Ascending aorta (tissue), 2 donors: ENCODE measurements at regions not wholly inside any gene's neighbourhood (a gene's known extent, or its start where the extent isn't known, plus 50 kb on each side); places are given as distances from the start of the nearest gene placed in this dataset.

Experiments
- DNase-seq, 2 donors: peaks; one replicate each; pipeline ENCODE4 v3.0.0-alpha.2; 2019; ENCODE audit warnings: low spot score in 2 of 2
- H3K27ac ChIP-seq, 2 donors: fragments of 200-600 bp; sonication (generic); one replicate each; pipeline ENCODE4 v1.5.1; 2016 to 2017; ENCODE audit warnings: mild to moderate bottlenecking in 1 of 2
- H3K27me3 ChIP-seq: fragments of 200-600 bp; sonication (generic); one replicate; pipeline ENCODE4 v1.5.1; 2017
- H3K36me3 ChIP-seq, 2 donors: fragments of 200-600 bp; sonication (generic); one replicate each; pipeline ENCODE4 v1.5.1; 2016
- H3K4me1 ChIP-seq, 2 donors: fragments of 200-600 bp; sonication (generic); one replicate each; pipeline ENCODE4 v1.5.1; 2016 to 2017; ENCODE audit warnings: mild to moderate bottlenecking in 1 of 2
- H3K4me3 ChIP-seq, 2 donors: fragments of 200-600 bp; sonication (generic); one replicate each; pipeline ENCODE4 v1.5.1; 2016 to 2017; ENCODE audit warnings: mild to moderate bottlenecking in 1 of 2
- H3K9me3 ChIP-seq, 2 donors: fragments of 200-600 bp; sonication (generic); one replicate each; pipeline ENCODE4 v1.5.1; 2016
- intact Hi-C: fragments of 100-400 bp; cut with DNase I; formaldehyde crosslinking; loops from one replicate; pipeline ENCODE4 v1.15.1; 2023
- TF ChIP-seq, protein P1 (sequence below), 3 experiments: fragments of 200-600 bp in 2 of 3; fragments of 450-650 bp in 1 of 3; sonication (generic) in 2 of 3; IDR thresholded peaks; one replicate each; pipeline ENCODE4 v1.5.1; 2016 to 2019; ENCODE audit warnings: antibody characterized with exemption in 3 of 3, mild to moderate bottlenecking in 1 of 3, moderate library complexity in 1 of 3

DNA sequence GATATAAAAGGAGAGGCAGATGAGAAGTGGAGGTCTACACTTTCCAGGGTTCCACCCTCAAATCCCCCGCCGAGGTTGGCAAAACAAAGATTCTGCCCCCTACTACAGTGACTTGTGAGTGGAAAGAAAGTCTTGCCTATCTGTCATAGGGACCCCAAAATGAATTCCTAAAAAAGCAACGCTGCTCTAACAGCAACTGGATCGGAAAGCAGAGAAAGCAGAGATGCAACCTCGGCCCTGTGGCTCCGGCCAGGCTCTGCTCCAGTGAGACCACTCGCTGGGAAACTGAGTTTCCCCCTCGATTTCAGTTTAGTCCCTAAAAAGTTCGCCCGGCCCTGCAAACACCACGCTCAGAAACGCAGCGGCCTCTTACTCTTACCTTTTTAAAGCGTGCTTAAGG lies 297.9 kb upstream of the NFE2L3 start:
- Histone ChIP-seq H3K27ac (peak overlapping the region; percentile 19 to 76), H3K4me3 (peak overlapping the region in 1 of 2 donors; percentile 40), H3K9me3 (no peaks in the 10 kb centered on the region), H3K27me3 (peaks cover 7% of the 10 kb centered on the region), H3K36me3 (no peaks in the 10 kb centered on the region), H3K4me1 (peaks cover 24 to 33% of the 10 kb centered on the region in 2 donors)
- TF ChIP-seq, protein P1, sequence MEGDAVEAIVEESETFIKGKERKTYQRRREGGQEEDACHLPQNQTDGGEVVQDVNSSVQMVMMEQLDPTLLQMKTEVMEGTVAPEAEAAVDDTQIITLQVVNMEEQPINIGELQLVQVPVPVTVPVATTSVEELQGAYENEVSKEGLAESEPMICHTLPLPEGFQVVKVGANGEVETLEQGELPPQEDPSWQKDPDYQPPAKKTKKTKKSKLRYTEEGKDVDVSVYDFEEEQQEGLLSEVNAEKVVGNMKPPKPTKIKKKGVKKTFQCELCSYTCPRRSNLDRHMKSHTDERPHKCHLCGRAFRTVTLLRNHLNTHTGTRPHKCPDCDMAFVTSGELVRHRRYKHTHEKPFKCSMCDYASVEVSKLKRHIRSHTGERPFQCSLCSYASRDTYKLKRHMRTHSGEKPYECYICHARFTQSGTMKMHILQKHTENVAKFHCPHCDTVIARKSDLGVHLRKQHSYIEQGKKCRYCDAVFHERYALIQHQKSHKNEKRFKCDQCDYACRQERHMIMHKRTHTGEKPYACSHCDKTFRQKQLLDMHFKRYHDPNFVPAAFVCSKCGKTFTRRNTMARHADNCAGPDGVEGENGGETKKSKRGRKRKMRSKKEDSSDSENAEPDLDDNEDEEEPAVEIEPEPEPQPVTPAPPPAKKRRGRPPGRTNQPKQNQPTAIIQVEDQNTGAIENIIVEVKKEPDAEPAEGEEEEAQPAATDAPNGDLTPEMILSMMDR (IDR thresholded peaks at IDR 0.05) = no peak
- intact Hi-C loops = loop anchor here (1.0 to 10.0 kb wide), 7 partner anchors 142 to 869 kb away; partner anchors contain the start of genes CYCS and OSBPL3
- DNase-seq = no peak

DNA sequence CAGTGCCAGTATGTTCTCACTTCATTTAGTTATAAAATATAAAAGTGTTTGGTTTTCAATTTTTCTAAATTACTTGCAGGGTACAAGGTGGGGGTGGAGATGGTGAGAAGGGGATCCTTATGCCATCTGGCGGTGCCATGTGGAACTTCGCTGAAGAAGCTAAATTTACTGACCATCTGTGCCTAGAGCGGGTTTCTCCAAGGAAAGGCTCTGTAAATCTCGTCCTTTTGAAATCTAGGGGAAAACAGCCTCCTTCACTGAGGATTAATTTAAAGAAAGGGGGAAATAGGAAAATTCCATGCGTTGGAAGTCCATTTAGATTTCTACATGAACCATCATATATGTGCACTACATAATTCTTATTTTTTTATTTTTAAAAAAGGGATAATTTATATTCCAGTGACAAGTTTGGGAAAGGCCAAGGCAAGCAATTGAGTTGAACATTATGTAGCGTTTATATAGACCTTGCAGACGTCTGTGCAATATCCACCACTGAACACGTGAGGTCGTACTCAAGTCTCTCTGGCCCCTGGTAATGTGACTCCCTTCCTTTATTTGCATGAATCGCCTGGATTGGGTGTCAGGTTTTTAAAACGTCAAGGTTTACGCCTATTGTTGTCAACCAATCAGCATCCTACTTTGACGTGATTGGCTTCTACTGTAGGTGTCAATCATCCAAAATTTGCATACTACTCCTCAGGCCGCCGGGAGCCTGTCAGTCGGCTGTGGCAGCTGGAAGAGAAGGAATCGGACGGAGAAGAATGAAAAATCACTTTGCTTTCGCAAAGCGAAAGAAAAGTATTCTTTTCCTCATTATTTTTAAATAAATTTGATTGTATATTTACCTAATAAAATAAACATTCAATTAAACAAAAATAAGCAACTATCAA lies 297.1 kb upstream of the NFE2L3 start:
- no peaks in the 10 kb centered on the region for H3K36me3 ChIP-seq
- H3K27me3 ChIP-seq = peaks cover 7% of the 10 kb centered on the region
- intact Hi-C loops = loop anchor here (1.0 to 10.0 kb wide), 14 partner anchors 97 to 1302 kb away; partner anchors contain the start of genes CBX3, CYCS, HNRNPA2B1 and HOXA5
- H3K4me1 ChIP-seq = peaks cover 16 to 25% of the 10 kb centered on the region in 2 donors
- H3K27ac ChIP-seq = peak overlapping the region; percentile 61 to 82
- H3K4me3 ChIP-seq = peak overlapping the region; percentile 7 to 73
- peak; percentile 31 to 92 for DNase-seq
- no peaks in the 10 kb centered on the region for H3K9me3 ChIP-seq
- TF ChIP-seq, protein P1 (IDR thresholded peaks at IDR 0.05) = peak; percentile 44 to 85 (median 80)

- peak overlapping the region; percentile 61 to 82 for H3K27ac ChIP-seq
- TF ChIP-seq, protein P1 (IDR thresholded peaks at IDR 0.05) = no peak
- H3K4me1 ChIP-seq = peaks cover 10 to 15% of the 10 kb centered on the region in 2 donors
- H3K4me3 ChIP-seq = peak overlapping the region; percentile 50 to 73
- no peak for DNase-seq
- peaks cover 14% of the 10 kb centered on the region for H3K27me3 ChIP-seq
- H3K9me3 ChIP-seq = peaks cover 0 to 5% of the 10 kb centered on the region in 2 donors
- no peaks in the 10 kb centered on the region for H3K36me3 ChIP-seq
- intact Hi-C loops = loop anchor here (1.0 to 10.0 kb wide), 9 partner anchors 96 to 1301 kb away; partner anchors contain the start of genes CBX3, HNRNPA2B1, HOXA5 and HOXA7
Measured at GRCh38 chr7:25855854-25856782, 295.9 kb upstream of the NFE2L3 start.

- peak overlapping the region; percentile 50 to 73 for H3K4me3 ChIP-seq
- DNase-seq = no peak
- peaks cover 17% of the 10 kb centered on the region for H3K27me3 ChIP-seq
- TF ChIP-seq, protein P1 (IDR thresholded peaks at IDR 0.05) = no peak
- H3K27ac ChIP-seq = peak overlapping the region; percentile 54 to 61
- intact Hi-C loops = loop anchor here (2.0 to 10.0 kb wide), 8 partner anchors 95 to 1300 kb away; partner anchors contain the start of genes CBX3, HNRNPA2B1, HOXA5 and HOXA7
- no peaks in the 10 kb centered on the region for H3K36me3 ChIP-seq
- peaks cover 0 to 5% of the 10 kb centered on the region in 2 donors for H3K9me3 ChIP-seq
- peaks cover 2 to 3% of the 10 kb centered on the region in 2 donors for H3K4me1 ChIP-seq
Measured at GRCh38 chr7:25857376-25858067, 294.5 kb upstream of the NFE2L3 start.

GRCh38 chr7:25858200-25858524 lies 293.8 kb upstream of the NFE2L3 start:
- peaks cover 21% of the 10 kb centered on the region for H3K27me3 ChIP-seq
- intact Hi-C loops = loop anchor here (5.0 to 10.0 kb wide), 7 partner anchors 94 to 1299 kb away; partner anchors contain the start of genes CBX3, HNRNPA2B1, HOXA5 and HOXA7

More at GRCh38 chr7:25858200-25858524, 293.8 kb upstream of the NFE2L3 start:
- no peaks in the 10 kb centered on the region for H3K36me3 ChIP-seq
- H3K9me3 ChIP-seq = peaks cover 0 to 5% of the 10 kb centered on the region in 2 donors
- DNase-seq = no peak
- TF ChIP-seq, protein P1 (IDR thresholded peaks at IDR 0.05) = no peak
- no peak overlapping the region for H3K27ac ChIP-seq
- no peaks in the 10 kb centered on the region for H3K4me1 ChIP-seq
- H3K4me3 ChIP-seq = no peak overlapping the region
